ENCODE measurements at regions not wholly inside any gene's neighbourhood (a gene's known extent, or its start where the extent isn't known, plus 50 kb on each side); places are given as distances from the start of the nearest gene placed in this dataset.
"Not testable (repeated sequence)": the region's sequence is repeated elsewhere in the genome, so short reads cannot be mapped to it uniquely, and the experiment has no call there.

DNA sequence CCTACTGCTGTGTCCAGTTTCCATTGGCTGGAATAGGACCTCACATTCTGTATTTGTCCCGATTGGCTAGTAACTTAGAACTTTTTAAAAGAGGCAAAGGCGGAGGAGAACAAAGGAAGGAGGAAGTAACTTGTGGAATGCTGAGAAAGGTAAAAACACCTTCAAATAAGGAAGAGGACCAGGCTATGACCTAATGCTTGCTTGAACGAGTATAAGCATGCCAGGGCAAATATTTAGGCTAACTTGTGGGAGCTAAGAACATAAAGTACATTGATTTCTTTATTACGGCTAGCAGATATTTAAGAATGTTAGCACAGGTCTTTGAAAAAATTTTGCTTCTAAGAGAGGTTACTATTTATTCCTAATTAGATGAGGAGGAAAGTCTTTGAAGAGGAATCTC is 214.5 kb upstream of the CENPE start:
- TF ChIP-seq, protein P1, sequence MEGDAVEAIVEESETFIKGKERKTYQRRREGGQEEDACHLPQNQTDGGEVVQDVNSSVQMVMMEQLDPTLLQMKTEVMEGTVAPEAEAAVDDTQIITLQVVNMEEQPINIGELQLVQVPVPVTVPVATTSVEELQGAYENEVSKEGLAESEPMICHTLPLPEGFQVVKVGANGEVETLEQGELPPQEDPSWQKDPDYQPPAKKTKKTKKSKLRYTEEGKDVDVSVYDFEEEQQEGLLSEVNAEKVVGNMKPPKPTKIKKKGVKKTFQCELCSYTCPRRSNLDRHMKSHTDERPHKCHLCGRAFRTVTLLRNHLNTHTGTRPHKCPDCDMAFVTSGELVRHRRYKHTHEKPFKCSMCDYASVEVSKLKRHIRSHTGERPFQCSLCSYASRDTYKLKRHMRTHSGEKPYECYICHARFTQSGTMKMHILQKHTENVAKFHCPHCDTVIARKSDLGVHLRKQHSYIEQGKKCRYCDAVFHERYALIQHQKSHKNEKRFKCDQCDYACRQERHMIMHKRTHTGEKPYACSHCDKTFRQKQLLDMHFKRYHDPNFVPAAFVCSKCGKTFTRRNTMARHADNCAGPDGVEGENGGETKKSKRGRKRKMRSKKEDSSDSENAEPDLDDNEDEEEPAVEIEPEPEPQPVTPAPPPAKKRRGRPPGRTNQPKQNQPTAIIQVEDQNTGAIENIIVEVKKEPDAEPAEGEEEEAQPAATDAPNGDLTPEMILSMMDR (IDR thresholded peaks at IDR 0.05 in 2 of 3, conservative IDR thresholded peaks at IDR 0.05 in 1 of 3; ENCODE audit: control insufficient read depth in 2 of 3, extremely low read depth in 1 of 3, insufficient read depth in 1 of 3, low read depth in 3 of 3, low read length in 3 of 3): not testable (repeated sequence)
- not testable (repeated sequence) for TF ChIP-seq POLR2AphosphoS5 (IDR thresholded peaks at IDR 0.05; ENCODE audit: low read length); EZH2 (IDR thresholded peaks at IDR 0.05; ENCODE audit: borderline replicate concordance, control insufficient read depth, low read depth, low read length); EP300 (IDR thresholded peaks at IDR 0.05; ENCODE audit: borderline replicate concordance in 1 of 2, control insufficient read depth in 1 of 2, low read depth in 2 of 2, low read length in 2 of 2); MXI1 (IDR thresholded peaks at IDR 0.05; ENCODE audit: low read depth, low read length); SMC3 (IDR thresholded peaks at IDR 0.05; ENCODE audit: borderline replicate concordance, low read length)
- TF ChIP-seq, protein P2, sequence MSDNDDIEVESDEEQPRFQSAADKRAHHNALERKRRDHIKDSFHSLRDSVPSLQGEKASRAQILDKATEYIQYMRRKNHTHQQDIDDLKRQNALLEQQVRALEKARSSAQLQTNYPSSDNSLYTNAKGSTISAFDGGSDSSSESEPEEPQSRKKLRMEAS (IDR thresholded peaks at IDR 0.05; ENCODE audit: low read depth, low read length): not testable (repeated sequence)
- TF ChIP-seq, protein P3, sequence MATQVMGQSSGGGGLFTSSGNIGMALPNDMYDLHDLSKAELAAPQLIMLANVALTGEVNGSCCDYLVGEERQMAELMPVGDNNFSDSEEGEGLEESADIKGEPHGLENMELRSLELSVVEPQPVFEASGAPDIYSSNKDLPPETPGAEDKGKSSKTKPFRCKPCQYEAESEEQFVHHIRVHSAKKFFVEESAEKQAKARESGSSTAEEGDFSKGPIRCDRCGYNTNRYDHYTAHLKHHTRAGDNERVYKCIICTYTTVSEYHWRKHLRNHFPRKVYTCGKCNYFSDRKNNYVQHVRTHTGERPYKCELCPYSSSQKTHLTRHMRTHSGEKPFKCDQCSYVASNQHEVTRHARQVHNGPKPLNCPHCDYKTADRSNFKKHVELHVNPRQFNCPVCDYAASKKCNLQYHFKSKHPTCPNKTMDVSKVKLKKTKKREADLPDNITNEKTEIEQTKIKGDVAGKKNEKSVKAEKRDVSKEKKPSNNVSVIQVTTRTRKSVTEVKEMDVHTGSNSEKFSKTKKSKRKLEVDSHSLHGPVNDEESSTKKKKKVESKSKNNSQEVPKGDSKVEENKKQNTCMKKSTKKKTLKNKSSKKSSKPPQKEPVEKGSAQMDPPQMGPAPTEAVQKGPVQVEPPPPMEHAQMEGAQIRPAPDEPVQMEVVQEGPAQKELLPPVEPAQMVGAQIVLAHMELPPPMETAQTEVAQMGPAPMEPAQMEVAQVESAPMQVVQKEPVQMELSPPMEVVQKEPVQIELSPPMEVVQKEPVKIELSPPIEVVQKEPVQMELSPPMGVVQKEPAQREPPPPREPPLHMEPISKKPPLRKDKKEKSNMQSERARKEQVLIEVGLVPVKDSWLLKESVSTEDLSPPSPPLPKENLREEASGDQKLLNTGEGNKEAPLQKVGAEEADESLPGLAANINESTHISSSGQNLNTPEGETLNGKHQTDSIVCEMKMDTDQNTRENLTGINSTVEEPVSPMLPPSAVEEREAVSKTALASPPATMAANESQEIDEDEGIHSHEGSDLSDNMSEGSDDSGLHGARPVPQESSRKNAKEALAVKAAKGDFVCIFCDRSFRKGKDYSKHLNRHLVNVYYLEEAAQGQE (IDR thresholded peaks at IDR 0.05; ENCODE audit: low read depth, low read length): not testable (repeated sequence)

Measured in GM12878 (cell line).